GM23248 (cell line): ENCODE measurements at regions not wholly inside any gene's neighbourhood (a gene's known extent, or its start where the extent isn't known, plus 50 kb on each side); places are given as distances from the start of the nearest gene placed in this dataset.

ENCODE experiments used
- DNase-seq: peaks from one replicate; pipeline ENCODE4 v3.0.0-alpha.2; 2015
- H2AFZ ChIP-seq: fragments of 200-600 bp; sonication (generic); 2 replicates; pipeline ENCODE4 v1.6.1; 2016; ENCODE audit warnings: antibody characterized with exemption
- H3F3A ChIP-seq: fragments of 200-600 bp; sonication (generic); 2 replicates; pipeline ENCODE4 v1.6.1; 2016; ENCODE audit warnings: mild to moderate bottlenecking, antibody characterized with exemption, mixed run types; ENCODE audit not compliant: insufficient read depth
- H3K27ac ChIP-seq: fragments of 200-600 bp; sonication (generic); 2 replicates; pipeline ENCODE4 v1.5.1; 2016; ENCODE audit warnings: mild to moderate bottlenecking
- H3K27me3 ChIP-seq: fragments of 200-600 bp; sonication (generic); replicated peaks from 2 replicates; pipeline ENCODE4 v1.6.1; 2016; ENCODE audit warnings: mild to moderate bottlenecking; ENCODE audit not compliant: insufficient read depth
- H3K36me3 ChIP-seq: fragments of 200-600 bp; sonication (generic); 2 replicates; pipeline ENCODE4 v1.6.1; 2016; ENCODE audit warnings: low read depth, mild to moderate bottlenecking
- H3K4me1 ChIP-seq: fragments of 200-600 bp; sonication (generic); 2 replicates; pipeline ENCODE4 v1.6.1; 2016; ENCODE audit warnings: mild to moderate bottlenecking; ENCODE audit not compliant: insufficient read depth
- H3K4me2 ChIP-seq: fragments of 200-600 bp; sonication (generic); one replicate; pipeline ENCODE4 v1.6.1; 2016; ENCODE audit warnings: mild to moderate bottlenecking; ENCODE audit not compliant: unreplicated experiment
- H3K4me3 ChIP-seq: fragments of 200-600 bp; sonication (generic); 2 replicates; pipeline ENCODE4 v1.5.1; 2016; ENCODE audit warnings: mild to moderate bottlenecking
- H3K79me2 ChIP-seq: fragments of 200-600 bp; sonication (generic); 2 replicates; pipeline ENCODE4 v1.6.1; 2016; ENCODE audit warnings: mild to moderate bottlenecking; ENCODE audit not compliant: insufficient read depth
- H3K9ac ChIP-seq: fragments of 200-600 bp; sonication (generic); 2 replicates; pipeline ENCODE4 v1.6.1; 2016; ENCODE audit warnings: mild to moderate bottlenecking
- H3K9me2 ChIP-seq: fragments of 200-600 bp; sonication (generic); 2 replicates; pipeline ENCODE4 v1.6.1; 2016; ENCODE audit warnings: mixed run types, mild to moderate bottlenecking, moderate library complexity; ENCODE audit not compliant: insufficient read depth
- H3K9me3 ChIP-seq: fragments of 200-600 bp; sonication (generic); one replicate; pipeline ENCODE4 v1.6.1; 2017; ENCODE audit warnings: low read depth
- H4K20me1 ChIP-seq: fragments of 200-600 bp; sonication (generic); 2 replicates; pipeline ENCODE4 v1.6.0; 2016; ENCODE audit not compliant: insufficient read depth
- EZH2 ChIP-seq: fragments of 200-600 bp; sonication (generic); IDR thresholded peaks from 2 replicates; pipeline ENCODE4 v1.6.1; 2018; ENCODE audit warnings: antibody characterized with exemption, mild to moderate bottlenecking; ENCODE audit not compliant: insufficient read depth, poor library complexity, severe bottlenecking
- EZH2phosphoT487 ChIP-seq: fragments of 200-600 bp; sonication (generic); IDR thresholded peaks from 2 replicates; pipeline ENCODE4 v1.6.1; 2018; ENCODE audit warnings: antibody characterized with exemption, moderate library complexity, mild to moderate bottlenecking, low read depth; ENCODE audit not compliant: insufficient read depth
- WGBS, 2 experiments: methylation state at CpG; one replicate each; pipeline ENCODE4 v1.1.6; 2015 to 2017; ENCODE audit warnings: low lambda C conversion rate in 2 of 2, low coverage in 1 of 2; ENCODE audit errors: missing lambda C conversion rate in 2 of 2; 5-methylcytosine and 5-hydroxymethylcytosine counted together
- in situ Hi-C: fragments of 300-500 bp; cut with MboI; formaldehyde crosslinking; loops from 2 replicates; pipeline ENCODE4 v1.15.0; 2020

DNA sequence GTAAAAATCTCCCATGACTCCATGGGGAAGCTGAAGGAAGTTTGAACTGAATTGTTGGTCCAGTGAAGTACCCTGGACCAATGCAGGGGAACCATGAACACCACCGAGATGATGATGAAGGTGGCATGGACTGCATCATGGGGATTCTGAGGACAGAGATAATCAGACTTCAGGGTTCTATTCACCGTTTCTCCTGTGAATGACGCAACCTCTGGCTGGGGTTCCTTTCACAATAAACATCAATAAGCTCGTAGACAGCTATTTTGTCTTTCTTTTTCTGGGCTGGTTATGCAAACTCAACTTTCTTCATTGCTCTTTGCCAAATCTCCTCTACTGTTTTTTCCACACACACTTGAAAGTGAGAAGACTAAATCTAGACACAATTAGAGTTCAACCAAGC is 87.9 kb upstream of the NKX2-2 start:
- no peak for TF ChIP-seq EZH2phosphoT487
- TF ChIP-seq EZH2 = no peak

GRCh38 chr20:21586682-21587081 is 72.8 kb upstream of the NKX2-2 start:
- no peaks in the 10 kb centered on the region for H3F3A ChIP-seq
- H3K9me2 ChIP-seq = no peaks in the 10 kb centered on the region
- no peaks in the 10 kb centered on the region; the same call in 1 of the 2 replicates for H3K27me3 ChIP-seq
- no peaks in the 10 kb centered on the region for H4K20me1 ChIP-seq
- H3K9me3 ChIP-seq = no peaks in the 10 kb centered on the region
- WGBS, 2 experiments = 57 to 63% methylated on average over 4 of the region's 4 CpGs
- no peaks in the 10 kb centered on the region for H3K79me2 ChIP-seq
- DNase-seq = no peak
- no peak overlapping the region for H3K4me2 ChIP-seq
- H3K4me1 ChIP-seq = no peaks in the 10 kb centered on the region
- no peaks in the 10 kb centered on the region for H3K36me3 ChIP-seq
- H3K9ac ChIP-seq = no peak overlapping the region
- no peak for TF ChIP-seq EZH2phosphoT487
- TF ChIP-seq EZH2 = no peak
- in situ Hi-C loops = no loop called here
- no peak overlapping the region for H3K4me3 ChIP-seq
- H3K27ac ChIP-seq = no peak overlapping the region
- no peak overlapping the region for H2AFZ ChIP-seq

More for the DNA sequence above, 87.9 kb upstream of the NKX2-2 start:
- no peaks in the 10 kb centered on the region for H3K9me2 ChIP-seq
- no peak for DNase-seq
- H3K27ac ChIP-seq = no peak overlapping the region
- in situ Hi-C loops = no loop called here
- H3K36me3 ChIP-seq = no peaks in the 10 kb centered on the region
- H3K9ac ChIP-seq = no peak overlapping the region
- H2AFZ ChIP-seq = no peak overlapping the region
- no peaks in the 10 kb centered on the region for H3K4me1 ChIP-seq
- H4K20me1 ChIP-seq = no peaks in the 10 kb centered on the region
- 20 to 31% methylated on average over 4 of the region's 4 CpGs for WGBS, 2 experiments
- H3K79me2 ChIP-seq = no peaks in the 10 kb centered on the region
- H3K27me3 ChIP-seq = no peaks in the 10 kb centered on the region
- no peak overlapping the region for H3K4me2 ChIP-seq
- no peaks in the 10 kb centered on the region for H3K9me3 ChIP-seq
- no peak overlapping the region for H3K4me3 ChIP-seq
- no peaks in the 10 kb centered on the region for H3F3A ChIP-seq

GRCh38 chr20:21583486-21584168 is 69.8 kb upstream of the NKX2-2 start:
- Histone ChIP-seq H3K9me3 (no peaks in the 10 kb centered on the region), H3F3A (no peaks in the 10 kb centered on the region), H3K9ac (no peak overlapping the region), H3K4me3 (no peak overlapping the region), H3K79me2 (no peaks in the 10 kb centered on the region), H3K4me2 (no peak overlapping the region), H3K27me3 (peaks cover 17% of the 10 kb centered on the region; the same call in 1 of the 2 replicates), H3K36me3 (no peaks in the 10 kb centered on the region), H3K4me1 (no peaks in the 10 kb centered on the region), H3K27ac (no peak overlapping the region), H4K20me1 (no peaks in the 10 kb centered on the region), H3K9me2 (no peaks in the 10 kb centered on the region), H2AFZ (no peak overlapping the region)
- DNase-seq = no peak
- 48 to 51% methylated on average over 10 of the region's 10 CpGs for WGBS, 2 experiments
- TF ChIP-seq EZH2 (no peak), EZH2phosphoT487 (no peak)
- in situ Hi-C loops = no loop called here

- Histone ChIP-seq H3K27ac (no peak overlapping the region), H2AFZ (no peak overlapping the region), H3K9ac (no peak overlapping the region), H3K36me3 (no peaks in the 10 kb centered on the region), H3K4me2 (no peak overlapping the region), H3F3A (no peaks in the 10 kb centered on the region), H4K20me1 (no peaks in the 10 kb centered on the region), H3K9me2 (no peaks in the 10 kb centered on the region), H3K9me3 (no peaks in the 10 kb centered on the region), H3K27me3 (peaks cover 19% of the 10 kb centered on the region), H3K79me2 (no peaks in the 10 kb centered on the region), H3K4me3 (no peak overlapping the region), H3K4me1 (no peaks in the 10 kb centered on the region)
- TF ChIP-seq EZH2 (no peak), EZH2phosphoT487 (no peak)
- 11 to 16% methylated on average over 4 of the region's 4 CpGs for WGBS, 2 experiments
- in situ Hi-C loops = no loop called here
- no peak for DNase-seq
Measured at GRCh38 chr20:21577551-21577950, 63.7 kb upstream of the NKX2-2 start.
